Adrenal gland (tissue), 5 donors: ENCODE measurements at regions not wholly inside any gene's neighbourhood (a gene's known extent, or its start where the extent isn't known, plus 50 kb on each side); places are given as distances from the start of the nearest gene placed in this dataset.

Experiments
- CTCF ChIP-seq, 6 experiments: fragments of 450-650 bp in 4 of 6; fragments of 200-600 bp in 2 of 6; sonication (generic) in 1 of 6; IDR thresholded peaks; 1 replicate in 5 of 6; 2 replicates in 1 of 6; pipeline versions ENCODE4 v1.5.1 to v1.8.0; 2016 to 2021; ENCODE audit warnings: antibody characterized with exemption in 6 of 6, mild to moderate bottlenecking in 2 of 6, moderate library complexity in 1 of 6
- POLR2A ChIP-seq, 2 donors: fragments of 450-650 bp; IDR thresholded peaks; one replicate each; pipeline ENCODE4 v1.6.1; 2017; ENCODE audit warnings: antibody characterized with exemption in 2 of 2, mild to moderate bottlenecking in 2 of 2, moderate library complexity in 1 of 2
- donor health status: DM: no; HTN: no; CAD: no.

GRCh38 chr10:9792181-9792580, 1225.5 kb upstream of the CELF2 start:
- no peak for TF ChIP-seq CTCF (IDR thresholded peaks at IDR 0.05)
- TF ChIP-seq POLR2A (IDR thresholded peaks at IDR 0.05): no peak
